Parathyroid adenoma (tissue), 2 donors: ENCODE measurements at regions not wholly inside any gene's neighbourhood (a gene's known extent, or its start where the extent isn't known, plus 50 kb on each side); places are given as distances from the start of the nearest gene placed in this dataset.

ENCODE experiments used
- H2AFZ ChIP-seq: fragments of 300-600 bp; sonication (generic); one replicate; pipeline ENCODE4 v1.7.0; 2017; ENCODE audit warnings: antibody characterized with exemption, mild to moderate bottlenecking
- H3K27ac ChIP-seq: fragments of 300-600 bp; sonication (generic); one replicate; pipeline ENCODE4 v1.7.0; 2017
- H3K27me3 ChIP-seq: fragments of 300-600 bp; sonication (generic); one replicate; pipeline ENCODE4 v1.7.0; 2017; ENCODE audit warnings: low read length; ENCODE audit not compliant: control insufficient read depth, insufficient read depth
- H3K36me3 ChIP-seq: fragments of 300-600 bp; sonication (generic); one replicate; pipeline ENCODE4 v1.7.0; 2017; ENCODE audit warnings: low read length; ENCODE audit not compliant: control insufficient read depth, insufficient read depth
- H3K4me1 ChIP-seq: fragments of 300-600 bp; sonication (generic); one replicate; pipeline ENCODE4 v1.7.0; 2017; ENCODE audit warnings: control low read depth
- H3K4me2 ChIP-seq: fragments of 300-600 bp; sonication (generic); one replicate; pipeline ENCODE4 v1.7.0; 2017; ENCODE audit warnings: low read length
- H3K4me3 ChIP-seq: fragments of 300-600 bp; sonication (generic); one replicate; pipeline ENCODE4 v1.7.0; 2017; ENCODE audit warnings: low read depth, low read length
- H3K79me2 ChIP-seq: fragments of 300-600 bp; sonication (generic); one replicate; pipeline ENCODE4 v1.7.0; 2017; ENCODE audit warnings: control low read depth
- H3K9ac ChIP-seq: fragments of 300-600 bp; sonication (generic); one replicate; pipeline ENCODE4 v1.7.0; 2017; ENCODE audit warnings: mild to moderate bottlenecking
- H3K9me3 ChIP-seq: fragments of 300-600 bp; sonication (generic); one replicate; pipeline ENCODE4 v1.7.0; 2017; ENCODE audit warnings: low read length; ENCODE audit not compliant: control insufficient read depth
- CTCF ChIP-seq: fragments of 300-600 bp; sonication (generic); IDR thresholded peaks from one replicate; pipeline ENCODE4 v1.7.0; 2017; ENCODE audit warnings: antibody characterized with exemption, mild to moderate bottlenecking
- donor health status: primary hyperparathyroidism.

GRCh38 chr2:182622231-182622630 is 93.8 kb upstream of the DNAJC10 start:
- Histone ChIP-seq H3K27ac (no peak overlapping the region), H3K9me3 (no peaks in the 10 kb centered on the region), H2AFZ (no peak overlapping the region), H3K36me3 (no peaks in the 10 kb centered on the region), H3K4me3 (no peak overlapping the region), H3K4me1 (no peaks in the 10 kb centered on the region), H3K27me3 (no peaks in the 10 kb centered on the region), H3K79me2 (no peaks in the 10 kb centered on the region), H3K4me2 (no peak overlapping the region), H3K9ac (no peak overlapping the region)
- TF ChIP-seq CTCF = no peak

- peak overlapping the region; percentile 13 for H3K4me2 ChIP-seq
- no peaks in the 10 kb centered on the region for H3K79me2 ChIP-seq
- H3K27me3 ChIP-seq = no peaks in the 10 kb centered on the region
- H3K36me3 ChIP-seq = no peaks in the 10 kb centered on the region
- peak overlapping the region; percentile 17 for H3K4me3 ChIP-seq
- H3K9me3 ChIP-seq = no peaks in the 10 kb centered on the region
- H2AFZ ChIP-seq = peak overlapping the region; percentile 53
- no peak overlapping the region for H3K27ac ChIP-seq
- TF ChIP-seq CTCF = no peak
- H3K4me1 ChIP-seq = no peaks in the 10 kb centered on the region
- H3K9ac ChIP-seq = no peak overlapping the region
These were observed 90.2 kb upstream of the DNAJC10 start for GRCh38 chr2:182625814-182626213.

- H2AFZ ChIP-seq = no peak overlapping the region
- H3K27me3 ChIP-seq = no peaks in the 10 kb centered on the region
- H3K4me2 ChIP-seq = no peak overlapping the region
- H3K4me3 ChIP-seq = no peak overlapping the region
- TF ChIP-seq CTCF = no peak
- H3K79me2 ChIP-seq = no peaks in the 10 kb centered on the region
- H3K9me3 ChIP-seq = no peaks in the 10 kb centered on the region
- no peaks in the 10 kb centered on the region for H3K36me3 ChIP-seq
- H3K4me1 ChIP-seq = no peaks in the 10 kb centered on the region
- H3K9ac ChIP-seq = no peak overlapping the region
- no peak overlapping the region for H3K27ac ChIP-seq
These were observed 87.1 kb upstream of the DNAJC10 start for GRCh38 chr2:182628916-182629315.

- Histone ChIP-seq H3K27me3 (no peaks in the 10 kb centered on the region), H3K9me3 (no peaks in the 10 kb centered on the region), H3K4me1 (no peaks in the 10 kb centered on the region), H3K4me2 (no peak overlapping the region), H3K79me2 (no peaks in the 10 kb centered on the region), H3K36me3 (no peaks in the 10 kb centered on the region), H3K9ac (no peak overlapping the region), H3K4me3 (no peak overlapping the region), H2AFZ (no peak overlapping the region), H3K27ac (no peak overlapping the region)
- no peak for TF ChIP-seq CTCF
These were observed 85.8 kb upstream of the DNAJC10 start for GRCh38 chr2:182630207-182630606.

- H3K9me3 ChIP-seq = no peaks in the 10 kb centered on the region
These were observed 84.8 kb upstream of the DNAJC10 start for GRCh38 chr2:182631299-182631698.

More at GRCh38 chr2:182631299-182631698, 84.8 kb upstream of the DNAJC10 start:
- H3K4me1 ChIP-seq = no peaks in the 10 kb centered on the region
- H3K79me2 ChIP-seq = no peaks in the 10 kb centered on the region
- H3K4me2 ChIP-seq = no peak overlapping the region
- H3K36me3 ChIP-seq = no peaks in the 10 kb centered on the region
- no peak overlapping the region for H3K27ac ChIP-seq
- no peak for TF ChIP-seq CTCF
- H3K9ac ChIP-seq = no peak overlapping the region
- H2AFZ ChIP-seq = no peak overlapping the region
- no peak overlapping the region for H3K4me3 ChIP-seq
- no peaks in the 10 kb centered on the region for H3K27me3 ChIP-seq
